NCI-H187 (cell line): ENCODE measurements at regions not wholly inside any gene's neighbourhood (a gene's known extent, or its start where the extent isn't known, plus 50 kb on each side); places are given as distances from the start of the nearest gene placed in this dataset.
"Not testable (repeated sequence)": the region's sequence is repeated elsewhere in the genome, so short reads cannot be mapped to it uniquely, and the experiment has no call there.

Source experiments
- DNase-seq, 2 experiments: peaks; one replicate each; lab custom pipeline; 2025; lab: John Stamatoyannopoulos, UW

- no peak for DNase-seq
Measured at GRCh38 chr3:145550522-145550921, 610.5 kb downstream of the PLOD2 start.

DNA sequence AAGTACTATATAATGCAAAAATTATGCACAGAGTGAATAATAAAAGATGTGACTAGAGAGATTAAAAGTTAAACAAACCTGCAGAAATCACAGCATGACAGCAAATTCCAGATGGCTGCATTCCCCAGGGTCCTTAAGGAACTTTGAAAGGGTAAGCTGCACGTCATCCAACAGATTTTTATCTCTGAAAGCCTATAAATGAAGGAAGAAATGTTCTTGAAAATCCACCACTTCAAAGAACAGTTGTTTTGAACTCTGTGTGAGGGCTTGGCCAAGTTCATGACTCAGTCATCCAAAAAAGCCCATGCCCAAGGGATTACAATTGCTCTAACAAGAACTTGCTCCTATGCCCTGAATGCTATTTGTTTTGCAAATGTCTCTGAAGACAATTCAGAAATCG, 603.6 kb downstream of the PLOD2 start:
- DNase-seq = no peak

GRCh38 chr3:145578471-145578870, 582.5 kb downstream of the PLOD2 start:
- no peak for DNase-seq

DNA sequence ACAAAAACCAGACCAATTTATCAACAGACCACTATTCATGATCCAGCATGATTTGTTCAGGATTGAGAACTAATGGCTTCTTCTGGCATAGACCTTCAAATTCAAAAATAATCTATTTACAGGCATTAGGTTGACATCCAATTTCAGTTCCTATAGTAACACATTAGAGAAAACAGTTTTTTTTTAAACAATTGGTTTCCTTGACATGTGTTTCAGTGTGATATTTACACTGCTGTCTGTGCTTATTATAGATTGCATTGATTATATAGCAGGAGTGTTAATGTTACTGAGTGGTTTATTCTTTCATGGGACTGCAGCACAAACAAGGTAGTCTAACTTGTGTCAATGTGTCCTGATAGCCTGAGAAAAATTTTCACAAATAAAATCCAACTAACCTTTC, 579.3 kb downstream of the PLOD2 start:
- DNase-seq = no peak

DNA sequence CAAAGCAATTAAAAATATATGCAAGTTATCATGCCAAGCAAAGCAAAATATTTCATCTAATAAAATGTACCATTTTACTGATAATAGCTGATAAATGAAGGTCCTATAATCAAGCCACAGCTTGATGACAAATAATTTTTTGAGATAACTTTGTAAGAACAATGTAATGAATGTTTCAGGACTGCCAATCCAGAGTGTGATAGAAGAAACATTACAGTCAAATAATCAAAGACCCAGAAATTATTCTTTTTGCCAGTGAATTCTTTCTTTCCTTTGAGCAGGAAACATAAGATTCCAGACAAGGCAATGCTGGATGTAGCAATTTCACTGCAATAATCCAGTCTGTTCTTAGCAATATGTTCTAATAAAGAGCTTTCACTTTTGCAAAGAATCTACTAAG, 556.1 kb downstream of the PLOD2 start:
- no peak for DNase-seq

DNA sequence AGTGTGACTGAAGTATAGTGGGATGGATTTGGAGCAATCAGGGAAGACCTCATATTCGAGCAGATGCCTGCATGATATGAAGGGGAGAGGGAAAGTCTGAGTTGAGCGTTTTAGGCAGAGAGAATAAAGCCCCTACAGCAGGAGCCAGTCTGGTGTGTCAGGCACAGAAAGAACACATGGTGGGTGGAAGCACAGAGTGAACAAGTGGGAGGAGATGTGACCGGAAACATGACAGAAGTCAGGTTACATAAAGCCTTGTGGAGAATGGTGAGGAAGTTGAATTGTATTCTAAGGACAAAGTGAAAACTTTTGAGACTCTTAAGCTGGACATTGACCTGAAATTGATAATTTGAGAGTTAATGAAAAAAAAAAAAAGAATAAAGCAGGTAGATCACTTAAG, 541.0 kb downstream of the PLOD2 start:
- DNase-seq = no peak

DNA sequence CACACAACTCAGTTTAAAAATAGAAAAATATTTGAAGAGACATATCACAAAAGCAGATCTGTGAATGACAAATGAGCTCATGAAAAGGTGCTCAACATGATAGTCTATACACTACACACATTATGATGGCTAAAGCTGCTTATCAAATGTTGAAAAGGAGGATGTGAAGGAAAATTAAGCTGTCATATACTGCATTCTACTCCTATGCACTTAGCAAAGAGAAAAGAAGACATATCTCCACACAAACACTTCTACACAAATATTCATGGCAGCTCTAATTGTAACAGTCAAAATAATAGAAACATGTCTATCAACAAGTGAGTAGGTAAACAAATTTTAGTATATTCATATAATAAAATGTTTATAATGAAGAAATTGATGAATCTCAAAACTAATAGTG, 540.5 kb downstream of the PLOD2 start:
- no peak for DNase-seq

- no peak for DNase-seq
Measured at GRCh38 chr3:145623349-145623748, 537.6 kb downstream of the PLOD2 start.

GRCh38 chr3:145628211-145628610, 532.8 kb downstream of the PLOD2 start:
- DNase-seq = no peak

- DNase-seq = no peak
Measured at GRCh38 chr3:145637105-145637504, 523.9 kb downstream of the PLOD2 start.

- DNase-seq = no peak
Measured at GRCh38 chr3:145639003-145639606, 521.9 kb downstream of the PLOD2 start.

DNA sequence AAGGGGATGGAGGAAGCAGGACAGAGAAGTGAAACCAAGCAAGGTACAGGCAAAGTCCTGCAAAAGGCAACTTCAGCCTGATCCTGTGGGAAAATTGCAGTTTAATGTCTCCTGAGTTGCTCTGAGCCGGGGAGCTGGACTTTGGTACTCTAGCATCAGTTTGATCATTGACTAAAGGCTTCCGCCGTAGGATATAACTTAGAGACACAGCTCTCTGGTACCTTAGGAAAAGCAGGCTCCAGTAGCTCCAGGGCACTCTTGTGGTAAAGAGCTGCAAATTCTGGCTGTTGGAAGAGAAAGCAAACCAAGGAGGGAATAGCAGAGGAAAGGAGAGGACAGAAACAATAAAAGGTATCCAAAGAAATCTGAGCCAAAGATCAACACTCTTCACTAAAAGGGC, 521.1 kb downstream of the PLOD2 start:
- DNase-seq = no peak

- DNase-seq = no peak
Measured at GRCh38 chr3:145648396-145648795, 512.6 kb downstream of the PLOD2 start.

DNA sequence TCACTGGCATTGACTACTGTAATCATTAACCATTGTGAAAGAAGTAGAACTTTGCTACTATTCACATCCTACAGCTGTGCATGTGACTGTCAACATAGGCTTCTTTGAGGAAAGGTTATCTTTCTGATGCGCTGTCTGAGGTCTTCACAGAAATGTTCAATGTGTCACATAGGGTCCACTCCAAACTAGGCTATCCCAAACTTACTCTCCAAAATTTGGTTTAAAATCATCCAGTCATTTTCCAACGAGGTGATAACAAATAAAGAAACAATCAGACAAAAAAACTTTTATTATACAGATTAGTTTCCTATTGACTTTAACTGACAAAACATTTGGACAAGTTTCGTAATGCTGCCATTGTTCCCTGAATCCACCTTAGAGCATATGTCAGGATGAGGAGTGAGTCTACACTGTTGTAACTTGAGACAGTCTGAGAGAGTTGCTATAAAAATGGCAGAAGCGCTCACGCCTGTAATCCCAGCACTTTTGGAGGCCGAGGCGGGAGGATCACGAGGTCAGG, 511.6 kb downstream of the PLOD2 start:
- DNase-seq = no peak

GRCh38 chr3:145650170-145650569, 510.8 kb downstream of the PLOD2 start:
- no peak for DNase-seq

- DNase-seq = no peak
Measured at GRCh38 chr3:145671121-145671520, 489.9 kb downstream of the PLOD2 start.

- no peak for DNase-seq
Measured at GRCh38 chr3:145673838-145674237, 487.1 kb downstream of the PLOD2 start.

DNA sequence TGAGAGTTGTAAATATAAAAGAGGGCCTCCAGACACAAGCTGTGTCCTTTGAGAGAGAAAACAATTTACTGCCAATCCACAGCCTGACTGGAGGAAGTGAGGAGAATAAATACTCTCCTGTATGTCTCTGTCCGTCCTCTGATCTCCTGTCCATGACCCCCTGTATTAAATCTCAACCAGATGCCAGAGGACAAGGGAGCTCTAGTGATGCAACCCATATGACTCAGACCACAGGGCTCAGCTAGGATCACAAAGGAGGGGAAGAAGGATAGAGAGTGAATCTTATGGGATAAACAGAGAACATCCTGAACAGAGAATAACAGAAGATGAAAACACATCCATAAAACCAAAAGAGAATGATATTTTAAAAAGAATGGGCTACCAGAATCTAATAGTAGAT, 482.6 kb downstream of the PLOD2 start:
- no peak for DNase-seq

GRCh38 chr3:145681181-145681580, 479.8 kb downstream of the PLOD2 start:
- DNase-seq = no peak

- DNase-seq = not testable (repeated sequence)
Measured at GRCh38 chr3:145687978-145688377, 473.0 kb downstream of the PLOD2 start.

- no peak for DNase-seq
Measured at GRCh38 chr3:145692751-145693150, 468.2 kb downstream of the PLOD2 start.

DNA sequence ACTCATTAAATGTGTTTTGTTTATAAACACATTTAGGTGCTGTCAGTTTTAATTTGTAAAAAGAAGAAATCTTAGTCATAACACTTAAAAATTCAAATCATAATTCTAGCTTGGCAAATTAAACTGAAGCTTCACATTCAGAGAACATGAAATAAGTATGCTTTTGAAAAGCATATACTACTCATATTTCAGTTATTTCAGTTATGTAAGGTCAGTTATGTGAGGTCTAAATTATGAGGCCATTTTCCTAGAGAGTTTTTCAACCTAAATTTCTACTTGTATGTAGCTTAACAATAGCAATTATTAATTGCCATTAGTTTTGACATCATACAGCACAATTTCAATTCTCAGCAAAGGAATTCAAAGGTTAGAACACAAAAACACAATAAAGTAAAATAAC, 465.0 kb downstream of the PLOD2 start:
- DNase-seq = no peak

GRCh38 chr3:145698250-145698649, 462.7 kb downstream of the PLOD2 start:
- DNase-seq = no peak

GRCh38 chr3:145698749-145699148, 462.2 kb downstream of the PLOD2 start:
- no peak for DNase-seq
